ENCODE measurements at regions not wholly inside any gene's neighbourhood (a gene's known extent, or its start where the extent isn't known, plus 50 kb on each side); places are given as distances from the start of the nearest gene placed in this dataset.

GRCh38 chr12:127231371-127231770 lies 1035.6 kb upstream of the TMEM132C start:
- Histone ChIP-seq H3K9me3 (ENCODE audit: control insufficient read depth, insufficient read depth, low read length) (no peaks in the 10 kb centered on the region), H3K36me3 (ENCODE audit: insufficient read depth, low read length) (no peaks in the 10 kb centered on the region), H3K9ac (ENCODE audit: low read depth, low read length) (no peak overlapping the region), H3K4me1 (ENCODE audit: insufficient read depth, low read length) (no peaks in the 10 kb centered on the region)

- H3K36me3 ChIP-seq (ENCODE audit: insufficient read depth, low read length), result no peaks in the 10 kb centered on the region
- H3K4me1 ChIP-seq (ENCODE audit: insufficient read depth, low read length), result no peaks in the 10 kb centered on the region
- no peak overlapping the region for H3K9ac ChIP-seq (ENCODE audit: low read depth, low read length)
- H3K9me3 ChIP-seq (ENCODE audit: control insufficient read depth, insufficient read depth, low read length), result no peaks in the 10 kb centered on the region
Measured at GRCh38 chr12:127233016-127233415, 1034.0 kb upstream of the TMEM132C start.

- Histone ChIP-seq H3K36me3 (ENCODE audit: insufficient read depth, low read length) (no peaks in the 10 kb centered on the region), H3K9me3 (ENCODE audit: control insufficient read depth, insufficient read depth, low read length) (no peaks in the 10 kb centered on the region), H3K9ac (ENCODE audit: low read depth, low read length) (no peak overlapping the region), H3K4me1 (ENCODE audit: insufficient read depth, low read length) (no peaks in the 10 kb centered on the region)
Measured at GRCh38 chr12:127235761-127236160, 1031.2 kb upstream of the TMEM132C start.

- Histone ChIP-seq H3K36me3 (ENCODE audit: insufficient read depth, low read length) (no peaks in the 10 kb centered on the region), H3K4me1 (ENCODE audit: insufficient read depth, low read length) (no peaks in the 10 kb centered on the region), H3K9me3 (ENCODE audit: control insufficient read depth, insufficient read depth, low read length) (no peaks in the 10 kb centered on the region), H3K9ac (ENCODE audit: low read depth, low read length) (no peak overlapping the region)
Measured at GRCh38 chr12:127236491-127236890, 1030.5 kb upstream of the TMEM132C start.

- Histone ChIP-seq H3K9me3 (ENCODE audit: control insufficient read depth, insufficient read depth, low read length) (no peaks in the 10 kb centered on the region), H3K36me3 (ENCODE audit: insufficient read depth, low read length) (no peaks in the 10 kb centered on the region), H3K9ac (ENCODE audit: low read depth, low read length) (no peak overlapping the region), H3K4me1 (ENCODE audit: insufficient read depth, low read length) (no peaks in the 10 kb centered on the region)
Measured at GRCh38 chr12:127237151-127237550, 1029.8 kb upstream of the TMEM132C start.

- H3K9me3 ChIP-seq (ENCODE audit: control insufficient read depth, insufficient read depth, low read length), result no peaks in the 10 kb centered on the region
- no peaks in the 10 kb centered on the region for H3K4me1 ChIP-seq (ENCODE audit: insufficient read depth, low read length)
- H3K36me3 ChIP-seq (ENCODE audit: insufficient read depth, low read length), result no peaks in the 10 kb centered on the region
- H3K9ac ChIP-seq (ENCODE audit: low read depth, low read length), result no peak overlapping the region
Measured at GRCh38 chr12:127238107-127238506, 1028.9 kb upstream of the TMEM132C start.

- Histone ChIP-seq H3K9me3 (ENCODE audit: control insufficient read depth, insufficient read depth, low read length) (no peaks in the 10 kb centered on the region), H3K9ac (ENCODE audit: low read depth, low read length) (no peak overlapping the region), H3K36me3 (ENCODE audit: insufficient read depth, low read length) (no peaks in the 10 kb centered on the region), H3K4me1 (ENCODE audit: insufficient read depth, low read length) (no peaks in the 10 kb centered on the region)
Measured at GRCh38 chr12:127239781-127240180, 1027.2 kb upstream of the TMEM132C start.

- Histone ChIP-seq H3K4me1 (ENCODE audit: insufficient read depth, low read length) (no peaks in the 10 kb centered on the region), H3K9ac (ENCODE audit: low read depth, low read length) (no peak overlapping the region), H3K36me3 (ENCODE audit: insufficient read depth, low read length) (no peaks in the 10 kb centered on the region), H3K9me3 (ENCODE audit: control insufficient read depth, insufficient read depth, low read length) (no peaks in the 10 kb centered on the region)
Measured at GRCh38 chr12:127240249-127240929, 1026.6 kb upstream of the TMEM132C start.

GRCh38 chr12:127241072-127241817 lies 1025.7 kb upstream of the TMEM132C start:
- H3K9me3 ChIP-seq (ENCODE audit: control insufficient read depth, insufficient read depth, low read length), result no peaks in the 10 kb centered on the region
- no peak overlapping the region for H3K9ac ChIP-seq (ENCODE audit: low read depth, low read length)
- H3K4me1 ChIP-seq (ENCODE audit: insufficient read depth, low read length), result no peaks in the 10 kb centered on the region
- H3K36me3 ChIP-seq (ENCODE audit: insufficient read depth, low read length), result no peaks in the 10 kb centered on the region

- no peak overlapping the region for H3K9ac ChIP-seq (ENCODE audit: low read depth, low read length)
- no peaks in the 10 kb centered on the region for H3K9me3 ChIP-seq (ENCODE audit: control insufficient read depth, insufficient read depth, low read length)
- no peaks in the 10 kb centered on the region for H3K36me3 ChIP-seq (ENCODE audit: insufficient read depth, low read length)
- H3K4me1 ChIP-seq (ENCODE audit: insufficient read depth, low read length), result no peaks in the 10 kb centered on the region
Measured at GRCh38 chr12:127245009-127245408, 1022.0 kb upstream of the TMEM132C start.

- no peaks in the 10 kb centered on the region for H3K9me3 ChIP-seq (ENCODE audit: control insufficient read depth, insufficient read depth, low read length)
- H3K9ac ChIP-seq (ENCODE audit: low read depth, low read length), result no peak overlapping the region
- H3K4me1 ChIP-seq (ENCODE audit: insufficient read depth, low read length), result no peaks in the 10 kb centered on the region
- no peaks in the 10 kb centered on the region for H3K36me3 ChIP-seq (ENCODE audit: insufficient read depth, low read length)
Measured at GRCh38 chr12:127245437-127245836, 1021.5 kb upstream of the TMEM132C start.

- no peaks in the 10 kb centered on the region for H3K4me1 ChIP-seq (ENCODE audit: insufficient read depth, low read length)
- H3K9ac ChIP-seq (ENCODE audit: low read depth, low read length), result no peak overlapping the region
- H3K9me3 ChIP-seq (ENCODE audit: control insufficient read depth, insufficient read depth, low read length), result no peaks in the 10 kb centered on the region
- H3K36me3 ChIP-seq (ENCODE audit: insufficient read depth, low read length), result no peaks in the 10 kb centered on the region
Measured at GRCh38 chr12:127247937-127248336, 1019.0 kb upstream of the TMEM132C start.

GRCh38 chr12:127249428-127249827 lies 1017.5 kb upstream of the TMEM132C start:
- Histone ChIP-seq H3K4me1 (ENCODE audit: insufficient read depth, low read length) (no peaks in the 10 kb centered on the region), H3K9me3 (ENCODE audit: control insufficient read depth, insufficient read depth, low read length) (no peaks in the 10 kb centered on the region), H3K9ac (ENCODE audit: low read depth, low read length) (no peak overlapping the region), H3K36me3 (ENCODE audit: insufficient read depth, low read length) (no peaks in the 10 kb centered on the region)

- H3K9me3 ChIP-seq (ENCODE audit: control insufficient read depth, insufficient read depth, low read length), result no peaks in the 10 kb centered on the region
- H3K36me3 ChIP-seq (ENCODE audit: insufficient read depth, low read length), result no peaks in the 10 kb centered on the region
- H3K4me1 ChIP-seq (ENCODE audit: insufficient read depth, low read length), result no peaks in the 10 kb centered on the region
- no peak overlapping the region for H3K9ac ChIP-seq (ENCODE audit: low read depth, low read length)
Measured at GRCh38 chr12:127253797-127254327, 1013.1 kb upstream of the TMEM132C start.

- Histone ChIP-seq H3K36me3 (ENCODE audit: insufficient read depth, low read length) (no peaks in the 10 kb centered on the region), H3K9me3 (ENCODE audit: control insufficient read depth, insufficient read depth, low read length) (no peaks in the 10 kb centered on the region), H3K4me1 (ENCODE audit: insufficient read depth, low read length) (no peaks in the 10 kb centered on the region), H3K9ac (ENCODE audit: low read depth, low read length) (no peak overlapping the region)
Measured at GRCh38 chr12:127254420-127254955, 1012.5 kb upstream of the TMEM132C start.

All from ES-I3 (cell line).